Activated CD4-positive, alpha-beta T cell treated with anti-CD3 and anti-CD28 coated beads for 36 hours (primary cell): ENCODE measurements at regions not wholly inside any gene's neighbourhood (a gene's known extent, or its start where the extent isn't known, plus 50 kb on each side); places are given as distances from the start of the nearest gene placed in this dataset.
"Not testable (repeated sequence)": the region's sequence is repeated elsewhere in the genome, so short reads cannot be mapped to it uniquely, and the experiment has no call there.

Experiments
- ATAC-seq: fragments of 200-7000 bp; cut with Tn5 transposase; one replicate; pipeline ENCODE4 v1.10.0; 2021; ENCODE audit warnings: mild to moderate bottlenecking, moderate library complexity
- CTCF ChIA-PET: fragments of 350-600 bp; sonication (Branson Sonifier 250); formaldehyde crosslinking; loops from one replicate; lab custom pipeline; 2021; ENCODE audit warnings: antibody characterized with exemption; lab: Charles Lee
- POLR2A ChIA-PET: fragments of 350-600 bp; sonication (Branson Sonifier 250); formaldehyde crosslinking; loops from one replicate; lab custom pipeline; 2021; ENCODE audit warnings: antibody characterized with exemption, inconsistent platforms; lab: Charles Lee
- DNase-seq: peaks from one replicate; pipeline ENCODE4 v3.0.0-alpha.2; 2020
- H3K27ac Mint-ChIP-seq: one replicate; pipeline ENCODE4 v1.8.0; 2021; ENCODE audit warnings: mixed read lengths
- H3K27me3 Mint-ChIP-seq: one replicate; pipeline ENCODE4 v1.8.0; 2021; ENCODE audit warnings: mixed read lengths
- H3K36me3 Mint-ChIP-seq: one replicate; pipeline ENCODE4 v1.8.0; 2021; ENCODE audit warnings: low read depth, mixed read lengths
- H3K4me1 Mint-ChIP-seq: one replicate; pipeline ENCODE4 v1.8.0; 2021; ENCODE audit warnings: mixed read lengths
- H3K4me3 Mint-ChIP-seq: one replicate; pipeline ENCODE4 v1.8.0; 2021; ENCODE audit warnings: mild to moderate bottlenecking, moderate library complexity, mixed read lengths
- H3K9me3 Mint-ChIP-seq: one replicate; pipeline ENCODE4 v1.8.0; 2021; ENCODE audit warnings: low read depth, mixed read lengths
- intact Hi-C, 2 experiments: fragments of 100-400 bp; cut with DNase I in 1 of 2; cut with micrococcal nuclease in 1 of 2; formaldehyde crosslinking; loops; one replicate each; pipeline versions ENCODE4 v1.14.2 to v1.15.1; 2022 to 2024; cut with DNase I, micrococcal nuclease

DNA sequence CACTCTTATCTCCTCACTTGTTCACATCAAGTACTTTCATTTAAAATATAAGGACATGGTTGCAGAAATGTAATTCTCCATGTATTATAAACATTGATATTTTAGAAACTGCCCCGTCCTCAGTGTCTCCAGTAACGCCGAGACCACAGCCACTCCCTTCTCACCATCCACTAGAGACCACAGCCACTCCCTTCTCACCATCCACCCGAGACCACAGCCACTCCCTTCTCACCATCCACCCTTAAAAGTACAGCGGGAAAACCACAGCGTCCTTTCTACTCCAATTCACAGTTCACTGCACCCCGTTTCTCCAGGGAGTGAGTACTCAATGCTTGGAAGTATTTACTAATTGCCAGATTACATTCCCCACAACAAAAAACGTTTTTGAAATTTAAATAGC, 1452.2 kb upstream of the ACVR2A start:
- POLR2A ChIA-PET: no interaction called here
- H3K4me1 Mint-ChIP-seq: no peaks in the 10 kb centered on the region
- intact Hi-C loops: no loop called here

GRCh38 chr2:146392186-146392585, 1452.6 kb upstream of the ACVR2A start:
- intact Hi-C loops: no loop called here
- Mint-ChIP-seq H3K27me3 (no peaks in the 10 kb centered on the region), H3K9me3 (peaks cover 1% of the 10 kb centered on the region), H3K27ac (no peak overlapping the region), H3K4me1 (no peaks in the 10 kb centered on the region), H3K4me3 (no peak overlapping the region), H3K36me3 (no peaks in the 10 kb centered on the region)
- DNase-seq: no peak
- ChIA-PET POLR2A (no interaction called here), CTCF (no interaction called here)
- no peak for ATAC-seq

More for the DNA sequence above, 1452.2 kb upstream of the ACVR2A start:
- H3K36me3 Mint-ChIP-seq: no peaks in the 10 kb centered on the region
- ATAC-seq: no peak
- no peak overlapping the region for H3K27ac Mint-ChIP-seq
- no peak for DNase-seq
- CTCF ChIA-PET: no interaction called here
- H3K9me3 Mint-ChIP-seq: peaks cover 1% of the 10 kb centered on the region
- H3K27me3 Mint-ChIP-seq: no peaks in the 10 kb centered on the region
- H3K4me3 Mint-ChIP-seq: no peak overlapping the region

GRCh38 chr2:146388757-146389156, 1456.1 kb upstream of the ACVR2A start:
- no peak for DNase-seq
- Mint-ChIP-seq H3K9me3 (no peaks in the 10 kb centered on the region), H3K27me3 (no peaks in the 10 kb centered on the region), H3K4me1 (no peaks in the 10 kb centered on the region), H3K4me3 (no peak overlapping the region), H3K27ac (no peak overlapping the region), H3K36me3 (no peaks in the 10 kb centered on the region)
- no peak for ATAC-seq
- CTCF ChIA-PET: no interaction called here
- intact Hi-C loops: loop anchor here in 1 of 2 experiments (10.0 kb wide), 1 partner anchor 914 kb away; no protein-coding TSS in a partner anchor
- POLR2A ChIA-PET: no interaction called here

DNA sequence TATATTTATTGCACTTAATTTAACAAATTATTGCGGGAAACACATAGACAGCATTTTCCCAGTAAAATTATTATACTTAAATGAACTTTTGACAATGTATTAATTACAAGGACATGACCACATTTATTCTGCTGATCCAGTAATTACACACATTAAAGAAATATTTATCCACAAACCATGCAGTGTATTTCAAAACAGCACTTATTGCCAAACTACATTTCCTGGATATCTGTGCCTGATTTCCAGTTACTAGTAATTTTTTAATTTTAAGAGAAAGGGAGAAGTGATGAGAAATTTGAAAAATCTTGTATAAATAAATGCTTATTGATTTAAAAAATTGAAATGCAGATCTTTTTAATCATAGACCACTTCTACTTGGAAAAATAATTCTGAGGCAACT, 1458.7 kb upstream of the ACVR2A start:
- Mint-ChIP-seq H3K4me3 (no peak overlapping the region), H3K36me3 (no peaks in the 10 kb centered on the region), H3K4me1 (no peaks in the 10 kb centered on the region), H3K9me3 (no peaks in the 10 kb centered on the region), H3K27ac (no peak overlapping the region), H3K27me3 (no peaks in the 10 kb centered on the region)
- intact Hi-C loops: loop anchor here in 1 of 2 experiments (10.0 kb wide), 1 partner anchor 911 kb away; no protein-coding TSS in a partner anchor
- no peak for ATAC-seq
- POLR2A ChIA-PET: no interaction called here
- CTCF ChIA-PET: no interaction called here
- DNase-seq: no peak

- no peak overlapping the region for H3K27ac Mint-ChIP-seq
- ATAC-seq (no peak), DNase-seq (no peak)
- ChIA-PET CTCF (no interaction called here), POLR2A (no interaction called here)
- intact Hi-C loops: loop anchor here in 1 of 2 experiments (10.0 kb wide), 1 partner anchor 910 kb away; no protein-coding TSS in a partner anchor
- no peaks in the 10 kb centered on the region for H3K4me1 Mint-ChIP-seq
- no peak overlapping the region for H3K4me3 Mint-ChIP-seq
- no peaks in the 10 kb centered on the region for H3K9me3 Mint-ChIP-seq
- H3K27me3 Mint-ChIP-seq: no peaks in the 10 kb centered on the region
- H3K36me3 Mint-ChIP-seq: no peaks in the 10 kb centered on the region
Measured at GRCh38 chr2:146385031-146385430, 1459.8 kb upstream of the ACVR2A start.

DNA sequence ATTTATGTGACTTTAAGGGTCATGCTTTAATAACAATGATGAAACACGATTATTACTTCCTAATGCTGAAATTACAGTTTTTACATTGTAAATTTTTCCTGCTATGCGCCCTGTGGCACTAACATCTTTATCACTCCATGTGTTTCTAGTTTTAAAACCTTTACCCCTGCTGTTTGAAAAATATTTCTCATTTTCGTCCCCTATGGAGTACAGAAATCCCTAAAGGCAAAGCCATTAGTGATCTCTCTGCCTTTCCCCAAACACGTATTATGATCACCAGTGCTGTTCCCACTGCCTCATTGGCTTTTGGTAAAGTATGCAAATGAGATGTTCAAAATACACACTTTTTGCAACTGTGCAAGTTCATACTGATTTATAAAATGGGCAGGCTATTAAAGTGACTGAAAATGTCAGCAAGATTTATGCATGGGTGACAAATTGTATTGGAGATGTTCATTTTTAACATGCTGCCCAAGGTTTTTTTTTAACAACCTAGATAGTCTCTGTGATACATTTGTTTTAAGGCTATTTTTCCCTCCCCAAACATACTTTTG, 1468.2 kb upstream of the ACVR2A start:
- Mint-ChIP-seq H3K27me3 (no peaks in the 10 kb centered on the region), H3K4me3 (no peak overlapping the region), H3K4me1 (no peaks in the 10 kb centered on the region), H3K36me3 (no peaks in the 10 kb centered on the region), H3K27ac (no peak overlapping the region), H3K9me3 (peaks cover under 1% of the 10 kb centered on the region)
- DNase-seq (no peak), ATAC-seq (no peak)
- intact Hi-C loops: no loop called here
- ChIA-PET POLR2A (no interaction called here), CTCF (no interaction called here)

DNA sequence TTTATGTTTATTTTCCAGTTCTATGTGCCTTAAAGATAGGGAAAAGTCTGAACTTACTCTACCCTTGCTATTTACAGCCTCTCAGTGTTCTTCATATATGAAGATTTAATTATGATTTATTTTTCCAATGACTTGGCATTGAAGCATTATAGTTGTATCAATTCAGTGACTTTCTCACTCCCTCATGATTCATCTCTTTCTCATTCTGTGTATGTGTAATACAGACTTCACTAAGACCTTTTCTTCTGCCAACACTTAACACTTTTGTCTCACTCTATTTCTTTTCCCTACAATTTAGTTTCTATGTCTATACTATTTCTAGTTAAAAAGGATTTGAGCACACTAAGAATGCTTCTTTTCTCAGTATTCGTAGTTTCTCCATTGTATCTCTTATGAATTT, 1470.3 kb upstream of the ACVR2A start:
- CTCF ChIA-PET: no interaction called here
- no peaks in the 10 kb centered on the region for H3K27me3 Mint-ChIP-seq
- H3K27ac Mint-ChIP-seq: no peak overlapping the region
- DNase-seq (no peak), ATAC-seq (no peak)
- no peaks in the 10 kb centered on the region for H3K36me3 Mint-ChIP-seq
- intact Hi-C loops: no loop called here
- H3K4me3 Mint-ChIP-seq: no peak overlapping the region
- H3K4me1 Mint-ChIP-seq: no peaks in the 10 kb centered on the region
- POLR2A ChIA-PET: no interaction called here
- peaks cover 8% of the 10 kb centered on the region for H3K9me3 Mint-ChIP-seq

DNA sequence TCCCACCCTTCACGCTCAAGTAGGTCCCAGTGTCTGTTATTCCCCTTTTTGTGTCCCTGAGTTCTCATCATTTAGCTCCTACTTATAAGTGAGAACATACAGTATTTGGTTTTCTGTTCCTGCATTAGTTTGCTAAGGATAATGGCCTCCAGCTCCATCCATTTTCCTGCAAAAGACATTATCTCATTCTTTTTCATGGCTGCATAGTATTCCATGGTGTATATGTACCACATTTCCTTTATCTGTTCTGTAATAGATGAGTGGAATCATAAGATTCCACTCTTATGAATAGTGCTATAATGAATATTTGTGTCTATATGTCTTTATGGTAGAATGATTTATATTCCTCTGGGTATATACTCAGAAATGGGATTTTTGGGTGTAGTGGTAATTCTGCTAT, 1473.5 kb upstream of the ACVR2A start:
- peaks cover 10% of the 10 kb centered on the region for H3K9me3 Mint-ChIP-seq
- H3K4me1 Mint-ChIP-seq, H3K4me3 Mint-ChIP-seq, H3K27me3 Mint-ChIP-seq, POLR2A ChIA-PET, CTCF ChIA-PET, intact Hi-C loops, DNase-seq, ATAC-seq, H3K36me3 Mint-ChIP-seq, H3K27ac Mint-ChIP-seq: not testable (repeated sequence)

GRCh38 chr2:146370826-146371225, 1474.0 kb upstream of the ACVR2A start:
- H3K27me3 Mint-ChIP-seq: no peaks in the 10 kb centered on the region
- ChIA-PET POLR2A (no interaction called here), CTCF (no interaction called here)
- intact Hi-C loops: no loop called here
- H3K27ac Mint-ChIP-seq: no peak overlapping the region
- DNase-seq: no peak
- no peaks in the 10 kb centered on the region for H3K36me3 Mint-ChIP-seq
- H3K4me1 Mint-ChIP-seq: no peaks in the 10 kb centered on the region
- H3K9me3 Mint-ChIP-seq: peaks cover 10% of the 10 kb centered on the region
- ATAC-seq: no peak
- H3K4me3 Mint-ChIP-seq: no peak overlapping the region

- Mint-ChIP-seq H3K27ac (no peak overlapping the region), H3K4me3 (no peak overlapping the region), H3K36me3 (no peaks in the 10 kb centered on the region), H3K27me3 (no peaks in the 10 kb centered on the region), H3K9me3 (peaks cover 7% of the 10 kb centered on the region), H3K4me1 (no peaks in the 10 kb centered on the region)
- ChIA-PET CTCF (interaction anchor here (0.6 kb wide), 1 partner anchor 502 kb away, joined by 4 read pairs; no protein-coding TSS in a partner anchor), POLR2A (no interaction called here)
- ATAC-seq (no peak), DNase-seq (no peak)
- intact Hi-C loops: no loop called here
Measured at GRCh38 chr2:146366276-146366675, 1478.6 kb upstream of the ACVR2A start.

GRCh38 chr2:146365041-146365440, 1479.8 kb upstream of the ACVR2A start:
- ChIA-PET CTCF (no interaction called here), POLR2A (no interaction called here)
- H3K36me3 Mint-ChIP-seq: no peaks in the 10 kb centered on the region
- DNase-seq: no peak
- no peak overlapping the region for H3K4me3 Mint-ChIP-seq
- no peak overlapping the region for H3K27ac Mint-ChIP-seq
- peaks cover 4% of the 10 kb centered on the region for H3K9me3 Mint-ChIP-seq
- no peak for ATAC-seq
- H3K27me3 Mint-ChIP-seq: no peaks in the 10 kb centered on the region
- H3K4me1 Mint-ChIP-seq: no peaks in the 10 kb centered on the region
- intact Hi-C loops: no loop called here

DNA sequence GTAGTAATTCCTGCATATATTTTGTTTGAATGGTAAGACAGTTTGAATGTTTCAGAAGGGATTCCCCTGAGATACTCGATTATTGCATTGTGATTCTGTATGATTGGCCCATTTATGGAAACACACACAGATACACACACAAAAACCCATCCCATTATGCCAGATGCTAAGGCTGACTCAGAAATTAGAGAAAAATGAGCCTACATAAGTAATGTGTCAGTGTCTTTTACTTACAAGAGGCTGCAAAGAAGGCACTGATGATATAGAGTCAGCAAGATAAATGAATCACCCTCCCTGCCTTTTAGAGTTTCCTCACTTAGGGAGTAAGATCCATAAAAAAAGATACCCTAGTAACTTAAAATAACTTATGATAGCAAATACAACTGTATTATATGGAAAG, 1481.1 kb upstream of the ACVR2A start:
- no peak overlapping the region for H3K27ac Mint-ChIP-seq
- CTCF ChIA-PET: no interaction called here
- H3K27me3 Mint-ChIP-seq: no peaks in the 10 kb centered on the region
- no peak for ATAC-seq
- no peaks in the 10 kb centered on the region for H3K36me3 Mint-ChIP-seq
- no peak for DNase-seq
- no peaks in the 10 kb centered on the region for H3K4me1 Mint-ChIP-seq
- no peak overlapping the region for H3K4me3 Mint-ChIP-seq
- intact Hi-C loops: no loop called here
- POLR2A ChIA-PET: no interaction called here
- peaks cover 2% of the 10 kb centered on the region for H3K9me3 Mint-ChIP-seq
